Effector CD4-positive, alpha-beta T cell (primary cell): ENCODE measurements at regions not wholly inside any gene's neighbourhood (a gene's known extent, or its start where the extent isn't known, plus 50 kb on each side); places are given as distances from the start of the nearest gene placed in this dataset.
"Not testable (repeated sequence)": the region's sequence is repeated elsewhere in the genome, so short reads cannot be mapped to it uniquely, and the experiment has no call there.

Experiments
- DNase-seq: peaks from one replicate; pipeline ENCODE4 v3.0.0-alpha.2; 2020

GRCh38 chr3:177481329-177481728 lies 284.0 kb upstream of the TBL1XR1 start:
- no peak for DNase-seq

GRCh38 chr3:177482048-177482691 lies 284.9 kb upstream of the TBL1XR1 start:
- DNase-seq = no peak

GRCh38 chr3:177483182-177483967 lies 286.1 kb upstream of the TBL1XR1 start:
- no peak for DNase-seq

GRCh38 chr3:177484206-177484605 lies 286.9 kb upstream of the TBL1XR1 start:
- DNase-seq = no peak

GRCh38 chr3:177484926-177485325 lies 287.6 kb upstream of the TBL1XR1 start:
- no peak for DNase-seq

- DNase-seq = no peak
Observed at GRCh38 chr3:177487635-177488186, 290.4 kb upstream of the TBL1XR1 start.

- no peak for DNase-seq
Observed at GRCh38 chr3:177488740-177489139, 291.5 kb upstream of the TBL1XR1 start.

GRCh38 chr3:177490626-177491025 lies 293.3 kb upstream of the TBL1XR1 start:
- DNase-seq = no peak

GRCh38 chr3:177491296-177492032 lies 294.2 kb upstream of the TBL1XR1 start:
- DNase-seq = no peak

- no peak for DNase-seq
Observed at GRCh38 chr3:177493091-177493490, 295.8 kb upstream of the TBL1XR1 start.

- no peak for DNase-seq
Observed at GRCh38 chr3:177494216-177494615, 296.9 kb upstream of the TBL1XR1 start.

GRCh38 chr3:177495566-177495965 lies 298.3 kb upstream of the TBL1XR1 start:
- no peak for DNase-seq

- DNase-seq = no peak
Observed at GRCh38 chr3:177498037-177498857, 301.0 kb upstream of the TBL1XR1 start.

- DNase-seq = not testable (repeated sequence)
Observed at GRCh38 chr3:177499039-177499438, 301.8 kb upstream of the TBL1XR1 start.

GRCh38 chr3:177499779-177500423 lies 302.6 kb upstream of the TBL1XR1 start:
- no peak for DNase-seq

- no peak for DNase-seq
Observed at GRCh38 chr3:177510693-177511216, 313.5 kb upstream of the TBL1XR1 start.

- no peak for DNase-seq
Observed at GRCh38 chr3:177512945-177513814, 315.9 kb upstream of the TBL1XR1 start.

GRCh38 chr3:177513815-177514610 lies 316.7 kb upstream of the TBL1XR1 start:
- no peak for DNase-seq

GRCh38 chr3:177514611-177515499 lies 317.6 kb upstream of the TBL1XR1 start:
- DNase-seq = no peak
